ENCODE measurements at regions not wholly inside any gene's neighbourhood (a gene's known extent, or its start where the extent isn't known, plus 50 kb on each side); places are given as distances from the start of the nearest gene placed in this dataset.

GRCh38 chr14:101117543-101117942 is 214.0 kb upstream of the RTL1 start:
- no peak for TF ChIP-seq POLR2AphosphoS5 (IDR thresholded peaks at IDR 0.05)
- no peak for TF ChIP-seq POLR2A (IDR thresholded peaks at IDR 0.05)
- no peak for TF ChIP-seq EP300 (IDR thresholded peaks at IDR 0.05)
- no peak for TF ChIP-seq CTCF (IDR thresholded peaks at IDR 0.05)
- Histone ChIP-seq H3K27me3 (peaks cover 0 to 5% (median 0%) of the 10 kb centered on the region in 3 donors), H3K27ac (no peak overlapping the region), H3K4me1 (no peaks in the 10 kb centered on the region), H3K4me3 (no peak overlapping the region), H3K36me3 (no peaks in the 10 kb centered on the region), H3K9me3 (no peaks in the 10 kb centered on the region)
- no peak for DNase-seq
- WGBS, 5 donors: 64 to 91% (median 76%) methylated on average over 2 of the region's 2 CpGs
- intact Hi-C loops (cut with DNase I; ENCODE audit: low total_unique reads): no loop called here

GRCh38 chr14:101118233-101118632 is 214.7 kb upstream of the RTL1 start:
- Histone ChIP-seq H3K4me3 (no peak overlapping the region), H3K36me3 (no peaks in the 10 kb centered on the region), H3K9me3 (no peaks in the 10 kb centered on the region), H3K27ac (no peak overlapping the region), H3K4me1 (no peaks in the 10 kb centered on the region), H3K27me3 (no peaks in the 10 kb centered on the region)
- DNase-seq: no peak
- 73 to 83% (median 81%) methylated on average over 4 of the region's 4 CpGs for WGBS, 5 donors
- TF ChIP-seq EP300 (IDR thresholded peaks at IDR 0.05) (no peak), CTCF (IDR thresholded peaks at IDR 0.05) (no peak), POLR2AphosphoS5 (IDR thresholded peaks at IDR 0.05) (no peak), POLR2A (IDR thresholded peaks at IDR 0.05) (no peak)
- intact Hi-C loops (cut with DNase I; ENCODE audit: low total_unique reads): no loop called here

- Histone ChIP-seq H3K9me3 (no peaks in the 10 kb centered on the region), H3K4me3 (no peak overlapping the region), H3K27me3 (no peaks in the 10 kb centered on the region), H3K27ac (no peak overlapping the region), H3K4me1 (no peaks in the 10 kb centered on the region), H3K36me3 (no peaks in the 10 kb centered on the region)
- no peak for TF ChIP-seq POLR2A (IDR thresholded peaks at IDR 0.05)
- TF ChIP-seq POLR2AphosphoS5 (IDR thresholded peaks at IDR 0.05): no peak
- no peak for TF ChIP-seq CTCF (IDR thresholded peaks at IDR 0.05)
- TF ChIP-seq EP300 (IDR thresholded peaks at IDR 0.05): no peak
- WGBS, 5 donors: 61 to 68% (median 65%) methylated on average over 20 of the region's 20 CpGs
- intact Hi-C loops (cut with DNase I; ENCODE audit: low total_unique reads): no loop called here
- DNase-seq: peak; percentile 17 to 38
Measured at GRCh38 chr14:101118746-101119591, 215.4 kb upstream of the RTL1 start.

- H3K36me3 ChIP-seq: no peaks in the 10 kb centered on the region
- no peaks in the 10 kb centered on the region for H3K27me3 ChIP-seq
- peak overlapping the region in 3 of 4 donors; percentile 4 to 27 (median 5) for H3K4me3 ChIP-seq
- H3K27ac ChIP-seq: peak overlapping the region in 2 of 5 donors; percentile 42 to 74
- H3K4me1 ChIP-seq: no peaks in the 10 kb centered on the region
- H3K9me3 ChIP-seq: no peaks in the 10 kb centered on the region
- DNase-seq: peak; percentile 22 to 53
- 46 to 57% (median 55%) methylated on average over 16 to 20 of the region's 20 CpGs for WGBS, 5 donors
- intact Hi-C loops (cut with DNase I; ENCODE audit: low total_unique reads): no loop called here
- TF ChIP-seq EP300 (IDR thresholded peaks at IDR 0.05) (no peak), POLR2AphosphoS5 (IDR thresholded peaks at IDR 0.05) (no peak)
Measured at GRCh38 chr14:101119830-101120571, 216.5 kb upstream of the RTL1 start.
